HS-27A (cell line): ENCODE measurements at regions not wholly inside any gene's neighbourhood (a gene's known extent, or its start where the extent isn't known, plus 50 kb on each side); places are given as distances from the start of the nearest gene placed in this dataset.

Experiments
- DNase-seq: peaks from one replicate; pipeline ENCODE4 v3.0.0-alpha.2; 2012; ENCODE audit warnings: low read depth, missing footprints

- no peak for DNase-seq
Observed at GRCh38 chr2:58865436-58865835, 624.3 kb upstream of the FANCL start.

- DNase-seq: no peak
Observed at GRCh38 chr2:58862244-58862643, 621.1 kb upstream of the FANCL start.

- DNase-seq: no peak
Observed at GRCh38 chr2:58860586-58860985, 619.5 kb upstream of the FANCL start.

- DNase-seq: no peak
Observed at GRCh38 chr2:58856100-58856499, 615.0 kb upstream of the FANCL start.

GRCh38 chr2:58853420-58853819, 612.3 kb upstream of the FANCL start:
- no peak for DNase-seq

GRCh38 chr2:58852905-58853304, 611.8 kb upstream of the FANCL start:
- no peak for DNase-seq

- DNase-seq: no peak
Observed at GRCh38 chr2:58852243-58852642, 611.1 kb upstream of the FANCL start.

- no peak for DNase-seq
Observed at GRCh38 chr2:58851598-58851997, 610.5 kb upstream of the FANCL start.

- no peak for DNase-seq
Observed at GRCh38 chr2:58845011-58845410, 603.9 kb upstream of the FANCL start.

- no peak for DNase-seq
Observed at GRCh38 chr2:58842501-58843155, 601.5 kb upstream of the FANCL start.

- no peak for DNase-seq
Observed at GRCh38 chr2:58834404-58834803, 593.3 kb upstream of the FANCL start.

- no peak for DNase-seq
Observed at GRCh38 chr2:58826795-58827194, 585.7 kb upstream of the FANCL start.

- DNase-seq: no peak
Observed at GRCh38 chr2:58812771-58813344, 571.7 kb upstream of the FANCL start.

GRCh38 chr2:58805126-58805525, 564.0 kb upstream of the FANCL start:
- DNase-seq: no peak

- DNase-seq: no peak
Observed at GRCh38 chr2:58803192-58803591, 562.1 kb upstream of the FANCL start.

GRCh38 chr2:58800881-58801280, 559.8 kb upstream of the FANCL start:
- no peak for DNase-seq

GRCh38 chr2:58798676-58799208, 557.6 kb upstream of the FANCL start:
- DNase-seq: no peak

GRCh38 chr2:58796239-58796910, 555.2 kb upstream of the FANCL start:
- no peak for DNase-seq

- no peak for DNase-seq
Observed at GRCh38 chr2:58794916-58795315, 553.8 kb upstream of the FANCL start.

GRCh38 chr2:58794103-58794502, 553.0 kb upstream of the FANCL start:
- no peak for DNase-seq

- no peak for DNase-seq
Observed at GRCh38 chr2:58788402-58788801, 547.3 kb upstream of the FANCL start.

- no peak for DNase-seq
Observed at GRCh38 chr2:58770846-58771245, 529.7 kb upstream of the FANCL start.

- DNase-seq: no peak
Observed at GRCh38 chr2:58769864-58770234, 528.7 kb upstream of the FANCL start.
